Parathyroid adenoma (tissue), 2 donors: ENCODE measurements at regions not wholly inside any gene's neighbourhood (a gene's known extent, or its start where the extent isn't known, plus 50 kb on each side); places are given as distances from the start of the nearest gene placed in this dataset.

Experiments used
- H2AFZ ChIP-seq: fragments of 300-600 bp; sonication (generic); one replicate; pipeline ENCODE4 v1.7.0; 2017; ENCODE audit warnings: antibody characterized with exemption, mild to moderate bottlenecking
- H3K27ac ChIP-seq: fragments of 300-600 bp; sonication (generic); one replicate; pipeline ENCODE4 v1.7.0; 2017
- H3K27me3 ChIP-seq: fragments of 300-600 bp; sonication (generic); one replicate; pipeline ENCODE4 v1.7.0; 2017; ENCODE audit warnings: low read length; ENCODE audit not compliant: control insufficient read depth, insufficient read depth
- H3K36me3 ChIP-seq: fragments of 300-600 bp; sonication (generic); one replicate; pipeline ENCODE4 v1.7.0; 2017; ENCODE audit warnings: low read length; ENCODE audit not compliant: control insufficient read depth, insufficient read depth
- H3K4me1 ChIP-seq: fragments of 300-600 bp; sonication (generic); one replicate; pipeline ENCODE4 v1.7.0; 2017; ENCODE audit warnings: control low read depth
- H3K4me2 ChIP-seq: fragments of 300-600 bp; sonication (generic); one replicate; pipeline ENCODE4 v1.7.0; 2017; ENCODE audit warnings: low read length
- H3K4me3 ChIP-seq: fragments of 300-600 bp; sonication (generic); one replicate; pipeline ENCODE4 v1.7.0; 2017; ENCODE audit warnings: low read depth, low read length
- H3K79me2 ChIP-seq: fragments of 300-600 bp; sonication (generic); one replicate; pipeline ENCODE4 v1.7.0; 2017; ENCODE audit warnings: control low read depth
- H3K9ac ChIP-seq: fragments of 300-600 bp; sonication (generic); one replicate; pipeline ENCODE4 v1.7.0; 2017; ENCODE audit warnings: mild to moderate bottlenecking
- H3K9me3 ChIP-seq: fragments of 300-600 bp; sonication (generic); one replicate; pipeline ENCODE4 v1.7.0; 2017; ENCODE audit warnings: low read length; ENCODE audit not compliant: control insufficient read depth
- TF ChIP-seq, protein P1 (sequence below): fragments of 300-600 bp; sonication (generic); IDR thresholded peaks from one replicate; pipeline ENCODE4 v1.7.0; 2017; ENCODE audit warnings: antibody characterized with exemption, mild to moderate bottlenecking
- donor health status: primary hyperparathyroidism.

- Histone ChIP-seq H2AFZ (peak overlapping the region; percentile 19), H3K27me3 (no peaks in the 10 kb centered on the region), H3K9me3 (no peaks in the 10 kb centered on the region)
Measured at GRCh38 chr6:145254649-145255401, 480.5 kb downstream of the EPM2A start.

GRCh38 chr6:145257704-145258103, 477.6 kb downstream of the EPM2A start:
- H3K4me3 ChIP-seq: no peak overlapping the region
- no peaks in the 10 kb centered on the region for H3K27me3 ChIP-seq
- no peaks in the 10 kb centered on the region for H3K9me3 ChIP-seq
- TF ChIP-seq, protein P1, sequence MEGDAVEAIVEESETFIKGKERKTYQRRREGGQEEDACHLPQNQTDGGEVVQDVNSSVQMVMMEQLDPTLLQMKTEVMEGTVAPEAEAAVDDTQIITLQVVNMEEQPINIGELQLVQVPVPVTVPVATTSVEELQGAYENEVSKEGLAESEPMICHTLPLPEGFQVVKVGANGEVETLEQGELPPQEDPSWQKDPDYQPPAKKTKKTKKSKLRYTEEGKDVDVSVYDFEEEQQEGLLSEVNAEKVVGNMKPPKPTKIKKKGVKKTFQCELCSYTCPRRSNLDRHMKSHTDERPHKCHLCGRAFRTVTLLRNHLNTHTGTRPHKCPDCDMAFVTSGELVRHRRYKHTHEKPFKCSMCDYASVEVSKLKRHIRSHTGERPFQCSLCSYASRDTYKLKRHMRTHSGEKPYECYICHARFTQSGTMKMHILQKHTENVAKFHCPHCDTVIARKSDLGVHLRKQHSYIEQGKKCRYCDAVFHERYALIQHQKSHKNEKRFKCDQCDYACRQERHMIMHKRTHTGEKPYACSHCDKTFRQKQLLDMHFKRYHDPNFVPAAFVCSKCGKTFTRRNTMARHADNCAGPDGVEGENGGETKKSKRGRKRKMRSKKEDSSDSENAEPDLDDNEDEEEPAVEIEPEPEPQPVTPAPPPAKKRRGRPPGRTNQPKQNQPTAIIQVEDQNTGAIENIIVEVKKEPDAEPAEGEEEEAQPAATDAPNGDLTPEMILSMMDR: no peak
- peak overlapping the region; percentile 53 for H3K27ac ChIP-seq
- H3K9ac ChIP-seq: no peak overlapping the region
- H3K79me2 ChIP-seq: no peaks in the 10 kb centered on the region
- H2AFZ ChIP-seq: peak overlapping the region; percentile 18
- no peak overlapping the region for H3K4me2 ChIP-seq
- no peaks in the 10 kb centered on the region for H3K36me3 ChIP-seq
- peaks cover 24% of the 10 kb centered on the region for H3K4me1 ChIP-seq

More at GRCh38 chr6:145254649-145255401, 480.5 kb downstream of the EPM2A start:
- peaks cover 45% of the 10 kb centered on the region for H3K4me1 ChIP-seq
- no peaks in the 10 kb centered on the region for H3K36me3 ChIP-seq
- no peak overlapping the region for H3K4me3 ChIP-seq
- no peak overlapping the region for H3K4me2 ChIP-seq
- H3K9ac ChIP-seq: no peak overlapping the region
- TF ChIP-seq, protein P1: no peak
- no peak overlapping the region for H3K27ac ChIP-seq
- no peaks in the 10 kb centered on the region for H3K79me2 ChIP-seq

DNA sequence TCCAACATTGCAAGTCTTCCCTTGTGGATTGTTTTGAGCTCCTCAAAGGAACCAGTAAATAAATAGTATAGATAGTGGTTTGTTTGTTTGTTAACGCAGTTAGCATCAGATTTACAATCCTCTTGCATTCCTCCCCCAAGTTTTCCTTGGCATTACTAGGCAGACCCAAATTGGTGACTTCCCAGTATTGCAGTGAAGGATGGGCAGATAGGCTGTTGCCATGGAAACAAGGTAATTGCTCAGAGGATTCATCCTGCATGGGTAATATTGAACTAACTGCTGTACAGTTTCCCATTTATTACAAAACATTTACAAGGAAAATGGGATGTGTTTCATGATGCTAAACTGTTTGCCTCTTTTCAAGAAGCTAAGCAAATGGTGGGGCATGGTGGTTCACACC, 477.2 kb downstream of the EPM2A start:
- Histone ChIP-seq H3K27ac (peak overlapping the region; percentile 53), H3K36me3 (no peaks in the 10 kb centered on the region)
- TF ChIP-seq, protein P1: no peak

GRCh38 chr6:145260484-145261175, 474.7 kb downstream of the EPM2A start:
- Histone ChIP-seq H3K79me2 (no peaks in the 10 kb centered on the region), H2AFZ (no peak overlapping the region), H3K4me2 (no peak overlapping the region), H3K27me3 (no peaks in the 10 kb centered on the region), H3K4me3 (no peak overlapping the region), H3K27ac (no peak overlapping the region), H3K9ac (no peak overlapping the region), H3K9me3 (no peaks in the 10 kb centered on the region), H3K36me3 (no peaks in the 10 kb centered on the region), H3K4me1 (peaks cover 35% of the 10 kb centered on the region)
- TF ChIP-seq, protein P1: no peak

More for the DNA sequence above, 477.2 kb downstream of the EPM2A start:
- no peaks in the 10 kb centered on the region for H3K27me3 ChIP-seq
- peak overlapping the region; percentile 18 for H2AFZ ChIP-seq
- peaks cover 21% of the 10 kb centered on the region for H3K4me1 ChIP-seq
- H3K79me2 ChIP-seq: no peaks in the 10 kb centered on the region
- no peaks in the 10 kb centered on the region for H3K9me3 ChIP-seq
- no peak overlapping the region for H3K4me3 ChIP-seq
- H3K4me2 ChIP-seq: no peak overlapping the region
- H3K9ac ChIP-seq: no peak overlapping the region
